ENCODE measurements at regions not wholly inside any gene's neighbourhood (a gene's known extent, or its start where the extent isn't known, plus 50 kb on each side); places are given as distances from the start of the nearest gene placed in this dataset.

DNA sequence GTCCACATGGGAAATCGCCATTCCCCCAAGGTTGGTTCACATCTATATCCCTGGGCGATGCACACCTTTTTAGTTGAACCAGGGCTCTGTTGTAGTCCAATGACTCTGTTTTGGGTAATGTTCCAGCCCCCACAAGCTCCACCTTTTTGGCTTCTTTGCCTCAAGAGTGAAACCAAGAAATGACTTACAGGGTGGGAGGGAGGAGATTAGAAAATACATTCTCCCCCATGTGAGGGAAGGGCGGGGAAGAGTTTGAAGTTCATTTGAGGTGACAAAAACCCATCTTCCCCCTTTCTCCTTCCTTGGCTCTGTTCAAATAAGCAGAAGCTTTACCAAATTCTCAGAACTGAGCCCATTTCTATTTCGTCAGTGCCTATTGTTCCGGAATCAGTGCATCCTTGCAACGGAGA, 82.8 kb downstream of the GATA3 start:
- no peak overlapping the region for H3K27ac ChIP-seq
- H3K4me1 ChIP-seq: no peaks in the 10 kb centered on the region
- H3K36me3 ChIP-seq: no peaks in the 10 kb centered on the region
- no peak overlapping the region for H3K4me3 ChIP-seq
- TF ChIP-seq, protein P1, sequence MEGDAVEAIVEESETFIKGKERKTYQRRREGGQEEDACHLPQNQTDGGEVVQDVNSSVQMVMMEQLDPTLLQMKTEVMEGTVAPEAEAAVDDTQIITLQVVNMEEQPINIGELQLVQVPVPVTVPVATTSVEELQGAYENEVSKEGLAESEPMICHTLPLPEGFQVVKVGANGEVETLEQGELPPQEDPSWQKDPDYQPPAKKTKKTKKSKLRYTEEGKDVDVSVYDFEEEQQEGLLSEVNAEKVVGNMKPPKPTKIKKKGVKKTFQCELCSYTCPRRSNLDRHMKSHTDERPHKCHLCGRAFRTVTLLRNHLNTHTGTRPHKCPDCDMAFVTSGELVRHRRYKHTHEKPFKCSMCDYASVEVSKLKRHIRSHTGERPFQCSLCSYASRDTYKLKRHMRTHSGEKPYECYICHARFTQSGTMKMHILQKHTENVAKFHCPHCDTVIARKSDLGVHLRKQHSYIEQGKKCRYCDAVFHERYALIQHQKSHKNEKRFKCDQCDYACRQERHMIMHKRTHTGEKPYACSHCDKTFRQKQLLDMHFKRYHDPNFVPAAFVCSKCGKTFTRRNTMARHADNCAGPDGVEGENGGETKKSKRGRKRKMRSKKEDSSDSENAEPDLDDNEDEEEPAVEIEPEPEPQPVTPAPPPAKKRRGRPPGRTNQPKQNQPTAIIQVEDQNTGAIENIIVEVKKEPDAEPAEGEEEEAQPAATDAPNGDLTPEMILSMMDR (IDR thresholded peaks at IDR 0.05): no peak
- intact Hi-C loops (cut with DNase I; ENCODE audit: low total_unique reads): no loop called here
- no peak for DNase-seq
- no peaks in the 10 kb centered on the region for H3K9me3 ChIP-seq
- peaks cover 0 to 6% of the 10 kb centered on the region in 2 donors for H3K27me3 ChIP-seq

DNA sequence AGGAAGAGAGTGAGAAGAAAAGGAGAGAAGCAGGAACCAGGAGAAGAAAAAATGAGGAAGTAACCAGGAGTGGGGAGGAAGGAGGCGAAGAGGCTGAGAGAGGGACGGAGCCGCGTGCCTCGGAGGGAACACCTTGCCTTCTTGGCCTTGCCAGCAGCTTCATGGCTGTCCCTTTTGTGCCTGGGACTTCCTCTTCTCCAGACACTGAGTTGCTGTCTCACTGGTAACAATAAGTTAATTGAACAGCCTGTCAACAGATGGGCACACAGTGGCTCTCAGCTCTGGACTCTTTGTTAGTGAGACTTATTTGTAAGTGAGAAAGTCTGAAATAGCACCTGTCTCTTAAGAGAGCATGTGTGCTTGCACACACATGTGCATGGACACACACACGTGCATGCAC, 83.2 kb downstream of the GATA3 start:
- intact Hi-C loops (cut with DNase I; ENCODE audit: low total_unique reads): no loop called here
- no peaks in the 10 kb centered on the region for H3K9me3 ChIP-seq
- TF ChIP-seq, protein P1 (IDR thresholded peaks at IDR 0.05): no peak
- H3K36me3 ChIP-seq: no peaks in the 10 kb centered on the region
- no peak overlapping the region for H3K4me3 ChIP-seq
- H3K27me3 ChIP-seq: peaks cover 0 to 6% of the 10 kb centered on the region in 2 donors
- H3K27ac ChIP-seq: no peak overlapping the region
- H3K4me1 ChIP-seq: no peaks in the 10 kb centered on the region
- no peak for DNase-seq

DNA sequence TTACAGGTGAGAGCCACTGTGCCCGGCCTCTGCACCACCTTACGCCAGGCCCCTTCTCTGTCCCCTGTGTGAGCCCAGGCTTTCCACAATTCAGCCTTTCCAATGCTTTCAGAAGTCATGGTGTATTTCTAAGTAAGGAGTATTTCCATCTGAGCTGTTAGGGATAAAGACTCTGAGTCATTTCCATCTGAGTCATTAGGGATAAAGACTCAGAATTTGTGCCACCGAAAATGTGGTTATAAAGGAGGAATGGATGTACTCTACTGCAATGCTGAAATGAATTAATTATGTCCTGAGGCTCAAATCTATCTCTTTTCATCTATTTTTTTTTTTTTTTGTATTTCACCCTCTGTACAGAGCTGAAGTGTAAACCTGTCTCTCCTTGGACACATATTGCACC, 84.0 kb downstream of the GATA3 start:
- Histone ChIP-seq H3K9me3 (no peaks in the 10 kb centered on the region), H3K4me3 (no peak overlapping the region), H3K27ac (no peak overlapping the region), H3K4me1 (no peaks in the 10 kb centered on the region), H3K36me3 (no peaks in the 10 kb centered on the region), H3K27me3 (peaks cover 0 to 6% of the 10 kb centered on the region in 2 donors)
- TF ChIP-seq, protein P1 (IDR thresholded peaks at IDR 0.05): no peak
- intact Hi-C loops (cut with DNase I; ENCODE audit: low total_unique reads): no loop called here
- DNase-seq: no peak

DNA sequence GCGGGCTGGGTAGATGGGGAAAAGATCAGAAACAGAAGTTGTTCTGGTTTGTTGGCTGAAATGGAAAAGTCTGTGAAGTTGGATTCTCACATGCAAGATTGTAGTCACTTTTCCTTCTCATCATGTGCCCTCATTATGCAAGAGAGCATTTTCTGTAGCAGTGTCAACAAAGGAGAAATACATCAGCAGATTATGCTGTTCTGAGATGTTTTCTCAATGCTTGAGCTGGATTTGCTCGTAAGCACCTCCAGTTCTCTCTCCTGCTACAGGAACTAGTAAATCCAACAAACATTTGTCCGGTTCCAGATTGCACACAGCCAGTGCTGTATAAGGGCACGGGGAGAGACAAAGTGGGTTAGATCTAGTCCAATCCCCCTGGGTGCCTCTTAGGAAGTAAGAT, 90.0 kb downstream of the GATA3 start:
- Histone ChIP-seq H3K27ac (no peak overlapping the region), H3K36me3 (no peaks in the 10 kb centered on the region), H3K9me3 (no peaks in the 10 kb centered on the region), H3K4me3 (no peak overlapping the region), H3K27me3 (peaks cover 0 to 4% of the 10 kb centered on the region in 2 donors), H3K4me1 (no peaks in the 10 kb centered on the region)
- DNase-seq: no peak
- intact Hi-C loops (cut with DNase I; ENCODE audit: low total_unique reads): no loop called here
- TF ChIP-seq, protein P1 (IDR thresholded peaks at IDR 0.05): no peak

DNA sequence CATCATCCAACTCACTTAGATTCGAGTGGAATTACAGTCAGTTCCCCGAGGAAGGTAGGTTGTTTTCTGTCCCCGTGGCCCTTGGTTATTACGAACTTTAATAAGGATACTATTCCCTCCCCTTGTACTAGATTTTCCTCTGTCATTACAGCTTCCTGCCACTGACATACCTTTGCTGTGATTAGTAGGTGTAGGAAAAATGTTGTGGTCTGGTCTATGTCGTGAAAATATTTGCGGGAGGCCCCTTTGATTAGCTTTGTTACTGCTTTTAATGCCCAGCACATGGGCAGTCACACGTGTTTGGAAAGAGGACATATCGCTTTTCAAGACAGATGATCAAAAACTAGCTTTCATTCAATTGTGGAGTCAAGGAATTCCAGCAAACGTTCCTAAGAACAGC, 92.2 kb downstream of the GATA3 start:
- intact Hi-C loops (cut with DNase I; ENCODE audit: low total_unique reads): no loop called here
- no peaks in the 10 kb centered on the region for H3K9me3 ChIP-seq
- TF ChIP-seq, protein P1 (IDR thresholded peaks at IDR 0.05): no peak

DNA sequence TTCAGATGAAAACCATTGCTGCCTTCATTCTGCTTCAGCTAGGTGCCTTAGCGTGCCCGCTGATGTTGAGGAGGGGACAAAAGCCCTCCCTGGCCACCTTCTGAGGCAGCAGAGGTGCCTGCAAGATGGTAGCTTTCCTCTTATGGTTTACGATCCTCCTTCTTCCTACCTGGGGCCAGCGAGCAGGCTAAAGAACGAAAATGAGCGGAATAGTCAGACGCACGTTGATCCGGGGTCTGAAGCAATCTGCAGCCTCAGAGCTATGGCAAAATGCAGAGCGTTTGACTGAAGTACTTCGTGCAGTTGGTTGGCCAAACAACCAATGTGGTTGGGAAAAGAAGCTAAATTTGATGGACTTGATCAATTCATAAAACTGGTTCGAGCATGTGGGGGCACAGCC, 95.5 kb downstream of the GATA3 start:
- intact Hi-C loops (cut with DNase I; ENCODE audit: low total_unique reads): no loop called here
- TF ChIP-seq, protein P1 (IDR thresholded peaks at IDR 0.05): no peak
- Histone ChIP-seq H3K4me3 (no peak overlapping the region), H3K27me3 (peaks cover 0 to 4% of the 10 kb centered on the region in 2 donors), H3K36me3 (no peaks in the 10 kb centered on the region), H3K9me3 (no peaks in the 10 kb centered on the region), H3K27ac (no peak overlapping the region), H3K4me1 (no peaks in the 10 kb centered on the region)
- DNase-seq: no peak

More for the DNA sequence above, 92.2 kb downstream of the GATA3 start:
- H3K27me3 ChIP-seq: peaks cover 0 to 4% of the 10 kb centered on the region in 2 donors
- H3K4me3 ChIP-seq: no peak overlapping the region
- no peak for DNase-seq
- H3K27ac ChIP-seq: no peak overlapping the region
- H3K4me1 ChIP-seq: no peaks in the 10 kb centered on the region
- H3K36me3 ChIP-seq: no peaks in the 10 kb centered on the region

Measured in tibial artery (tissue), 4 donors.